ENCODE measurements at regions not wholly inside any gene's neighbourhood (a gene's known extent, or its start where the extent isn't known, plus 50 kb on each side); places are given as distances from the start of the nearest gene placed in this dataset.

GRCh38 chr14:78022059-78022458 lies 148.1 kb upstream of the NRXN3 start:
- peaks cover 2% of the 10 kb centered on the region; the same call in 1 of the 2 replicates for H3K27me3 ChIP-seq (ENCODE audit: control insufficient read depth, insufficient read depth, low read length)
- DNase-seq (ENCODE audit: low read depth, low spot score) (peak; percentile 28), ATAC-seq (peak; percentile 88)
- H3K9me3 ChIP-seq (ENCODE audit: control insufficient read depth, insufficient read depth, low read depth, low read length): no peaks in the 10 kb centered on the region
- intact Hi-C loops (cut with micrococcal nuclease; ENCODE audit: unreplicated experiment): loop anchor here (5.0 kb wide), 1 partner anchor 545 kb away; no protein-coding TSS in a partner anchor
- TF ChIP-seq, protein P1, sequence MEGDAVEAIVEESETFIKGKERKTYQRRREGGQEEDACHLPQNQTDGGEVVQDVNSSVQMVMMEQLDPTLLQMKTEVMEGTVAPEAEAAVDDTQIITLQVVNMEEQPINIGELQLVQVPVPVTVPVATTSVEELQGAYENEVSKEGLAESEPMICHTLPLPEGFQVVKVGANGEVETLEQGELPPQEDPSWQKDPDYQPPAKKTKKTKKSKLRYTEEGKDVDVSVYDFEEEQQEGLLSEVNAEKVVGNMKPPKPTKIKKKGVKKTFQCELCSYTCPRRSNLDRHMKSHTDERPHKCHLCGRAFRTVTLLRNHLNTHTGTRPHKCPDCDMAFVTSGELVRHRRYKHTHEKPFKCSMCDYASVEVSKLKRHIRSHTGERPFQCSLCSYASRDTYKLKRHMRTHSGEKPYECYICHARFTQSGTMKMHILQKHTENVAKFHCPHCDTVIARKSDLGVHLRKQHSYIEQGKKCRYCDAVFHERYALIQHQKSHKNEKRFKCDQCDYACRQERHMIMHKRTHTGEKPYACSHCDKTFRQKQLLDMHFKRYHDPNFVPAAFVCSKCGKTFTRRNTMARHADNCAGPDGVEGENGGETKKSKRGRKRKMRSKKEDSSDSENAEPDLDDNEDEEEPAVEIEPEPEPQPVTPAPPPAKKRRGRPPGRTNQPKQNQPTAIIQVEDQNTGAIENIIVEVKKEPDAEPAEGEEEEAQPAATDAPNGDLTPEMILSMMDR (IDR thresholded peaks at IDR 0.05): peak; percentile 76
- TF ChIP-seq, protein P2, sequence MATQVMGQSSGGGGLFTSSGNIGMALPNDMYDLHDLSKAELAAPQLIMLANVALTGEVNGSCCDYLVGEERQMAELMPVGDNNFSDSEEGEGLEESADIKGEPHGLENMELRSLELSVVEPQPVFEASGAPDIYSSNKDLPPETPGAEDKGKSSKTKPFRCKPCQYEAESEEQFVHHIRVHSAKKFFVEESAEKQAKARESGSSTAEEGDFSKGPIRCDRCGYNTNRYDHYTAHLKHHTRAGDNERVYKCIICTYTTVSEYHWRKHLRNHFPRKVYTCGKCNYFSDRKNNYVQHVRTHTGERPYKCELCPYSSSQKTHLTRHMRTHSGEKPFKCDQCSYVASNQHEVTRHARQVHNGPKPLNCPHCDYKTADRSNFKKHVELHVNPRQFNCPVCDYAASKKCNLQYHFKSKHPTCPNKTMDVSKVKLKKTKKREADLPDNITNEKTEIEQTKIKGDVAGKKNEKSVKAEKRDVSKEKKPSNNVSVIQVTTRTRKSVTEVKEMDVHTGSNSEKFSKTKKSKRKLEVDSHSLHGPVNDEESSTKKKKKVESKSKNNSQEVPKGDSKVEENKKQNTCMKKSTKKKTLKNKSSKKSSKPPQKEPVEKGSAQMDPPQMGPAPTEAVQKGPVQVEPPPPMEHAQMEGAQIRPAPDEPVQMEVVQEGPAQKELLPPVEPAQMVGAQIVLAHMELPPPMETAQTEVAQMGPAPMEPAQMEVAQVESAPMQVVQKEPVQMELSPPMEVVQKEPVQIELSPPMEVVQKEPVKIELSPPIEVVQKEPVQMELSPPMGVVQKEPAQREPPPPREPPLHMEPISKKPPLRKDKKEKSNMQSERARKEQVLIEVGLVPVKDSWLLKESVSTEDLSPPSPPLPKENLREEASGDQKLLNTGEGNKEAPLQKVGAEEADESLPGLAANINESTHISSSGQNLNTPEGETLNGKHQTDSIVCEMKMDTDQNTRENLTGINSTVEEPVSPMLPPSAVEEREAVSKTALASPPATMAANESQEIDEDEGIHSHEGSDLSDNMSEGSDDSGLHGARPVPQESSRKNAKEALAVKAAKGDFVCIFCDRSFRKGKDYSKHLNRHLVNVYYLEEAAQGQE (IDR thresholded peaks at IDR 0.05; ENCODE audit: insufficient read depth in 1 of 2, low read depth in 2 of 2, low read length in 1 of 2): no peak
- no peak for TF ChIP-seq POLR2AphosphoS5 (IDR thresholded peaks at IDR 0.05; ENCODE audit: low read depth, low read length)
- no peak for TF ChIP-seq SIN3A (IDR thresholded peaks at IDR 0.05; ENCODE audit: borderline replicate concordance, insufficient read depth, low read depth, low read length)
- no peak overlapping the region for H3K4me3 ChIP-seq (ENCODE audit: low read depth in 2 of 2, low read length in 2 of 2)
- POLR2A ChIA-PET: no interaction called here
- H3K36me3 ChIP-seq (ENCODE audit: control insufficient read depth, insufficient read depth, low read length): no peaks in the 10 kb centered on the region
- in situ Hi-C loops (cut with HindIII; ENCODE audit: low pct_unique_long_range_greater_than_20kb, low sequenced_read_pairs): no loop called here
- CTCF ChIA-PET: interaction anchor here (0.5 kb wide), 1 partner anchor 338 kb away, joined by 3 read pairs; no protein-coding TSS in a partner anchor
- no TSS peak for BruUV-seq (replicated peaks)
- no peaks in the 10 kb centered on the region for H3K4me1 ChIP-seq (ENCODE audit: control insufficient read depth, insufficient read depth, low read length)
- H3K27ac ChIP-seq (ENCODE audit: low read length): no peak overlapping the region

- H3K4me3 ChIP-seq (ENCODE audit: low read depth in 2 of 2, low read length in 2 of 2): no peak overlapping the region
- no peaks in the 10 kb centered on the region for H3K9me3 ChIP-seq (ENCODE audit: control insufficient read depth, insufficient read depth, low read depth, low read length)
- H3K27ac ChIP-seq (ENCODE audit: low read length): no peak overlapping the region
- H3K36me3 ChIP-seq (ENCODE audit: control insufficient read depth, insufficient read depth, low read length): no peaks in the 10 kb centered on the region
- peaks cover 2% of the 10 kb centered on the region; the same call in 1 of the 2 replicates for H3K27me3 ChIP-seq (ENCODE audit: control insufficient read depth, insufficient read depth, low read length)
- DNase-seq (ENCODE audit: low read depth, low spot score) (no peak), ATAC-seq (no peak)
- in situ Hi-C loops (cut with HindIII; ENCODE audit: low pct_unique_long_range_greater_than_20kb, low sequenced_read_pairs) (no loop called here), intact Hi-C loops (cut with micrococcal nuclease; ENCODE audit: unreplicated experiment) (loop anchor here (5.0 kb wide), 1 partner anchor 544 kb away; no protein-coding TSS in a partner anchor)
- no peaks in the 10 kb centered on the region for H3K4me1 ChIP-seq (ENCODE audit: control insufficient read depth, insufficient read depth, low read length)
- ChIA-PET CTCF (no interaction called here), POLR2A (interaction anchor here (0.6 kb wide), 1 partner anchor 517 kb away, joined by 3 read pairs; no protein-coding TSS in a partner anchor)
- TF ChIP-seq POLR2AphosphoS5 (IDR thresholded peaks at IDR 0.05; ENCODE audit: low read depth, low read length) (no peak), SIN3A (IDR thresholded peaks at IDR 0.05; ENCODE audit: borderline replicate concordance, insufficient read depth, low read depth, low read length) (no peak), TCF7L2 (IDR thresholded peaks at IDR 0.05; ENCODE audit: low read depth, low read length) (no peak)
- TF ChIP-seq, protein P1 (IDR thresholded peaks at IDR 0.05): no peak
- TF ChIP-seq, protein P2 (IDR thresholded peaks at IDR 0.05; ENCODE audit: insufficient read depth in 1 of 2, low read depth in 2 of 2, low read length in 1 of 2): no peak
- BruUV-seq (replicated peaks): no TSS peak
Measured at GRCh38 chr14:78023112-78023511, 147.1 kb upstream of the NRXN3 start.
